CD4-positive, alpha-beta memory T cell (primary cell): ENCODE measurements at regions not wholly inside any gene's neighbourhood (a gene's known extent, or its start where the extent isn't known, plus 50 kb on each side); places are given as distances from the start of the nearest gene placed in this dataset.

ENCODE experiments used
- CTCF ChIA-PET: fragments of 350-600 bp; sonication (Branson Sonifier 250); formaldehyde crosslinking; loops from one replicate; lab custom pipeline; 2021; ENCODE audit warnings: inconsistent platforms; ENCODE audit not compliant: partially characterized antibody; lab: Charles Lee
- POLR2A ChIA-PET: fragments of 350-600 bp; sonication (Branson Sonifier 250); formaldehyde crosslinking; loops from one replicate; lab custom pipeline; 2021; ENCODE audit not compliant: partially characterized antibody; lab: Charles Lee
- DNase-seq, 5 donors: peaks; one replicate each; pipeline versions ENCODE4 v3.0.0 to v3.0.0-alpha.2; 2020 to 2022; ENCODE audit warnings: mixed read lengths in 1 of 5
- H3K27ac ChIP-seq: one replicate; pipeline ENCODE4 v1.7.0; 2013; ENCODE audit warnings: low read depth, low read length
- H3K27me3 ChIP-seq: 2 replicates; pipeline ENCODE4 v1.7.0; 2013; ENCODE audit warnings: mild to moderate bottlenecking, low read length, moderate library complexity; ENCODE audit not compliant: insufficient read depth
- H3K36me3 ChIP-seq: 2 replicates; pipeline ENCODE4 v1.7.0; 2013; ENCODE audit warnings: mild to moderate bottlenecking, low read length, moderate library complexity; ENCODE audit not compliant: insufficient read depth
- H3K4me1 ChIP-seq: 2 replicates; pipeline ENCODE4 v1.7.0; 2013; ENCODE audit warnings: mild to moderate bottlenecking, low read length, moderate library complexity; ENCODE audit not compliant: insufficient read depth
- H3K4me3 ChIP-seq, 2 donors: one replicate each; pipeline ENCODE4 v1.7.0; 2013; ENCODE audit warnings: low read length in 2 of 2, mild to moderate bottlenecking in 1 of 2
- H3K9me3 ChIP-seq, 2 donors: one replicate each; pipeline ENCODE4 v1.7.0; 2013; ENCODE audit warnings: low read length in 2 of 2, control low read depth in 1 of 2; ENCODE audit not compliant: control insufficient read depth in 1 of 2
- H3K27ac Mint-ChIP-seq, 7 donors: one replicate each; pipeline ENCODE4 v1.8.0; 2020 to 2021; ENCODE audit warnings: mixed read lengths in 7 of 7, mild to moderate bottlenecking in 6 of 7, inconsistent platforms in 3 of 7, moderate library complexity in 3 of 7
- H3K27me3 Mint-ChIP-seq, 2 donors: one replicate each; pipeline ENCODE4 v1.8.0; 2020 to 2021; ENCODE audit warnings: mixed read lengths in 2 of 2
- H3K36me3 Mint-ChIP-seq, 2 donors: one replicate each; pipeline ENCODE4 v1.8.0; 2020 to 2021; ENCODE audit warnings: mixed read lengths in 2 of 2, inconsistent platforms in 1 of 2, mild to moderate bottlenecking in 1 of 2
- H3K4me1 Mint-ChIP-seq, 4 donors: one replicate each; pipeline ENCODE4 v1.8.0; 2020 to 2021; ENCODE audit warnings: mixed read lengths in 4 of 4, mild to moderate bottlenecking in 1 of 4
- H3K4me3 Mint-ChIP-seq, 8 donors: one replicate each; pipeline ENCODE4 v1.8.0; 2020 to 2021; ENCODE audit warnings: mixed read lengths in 8 of 8, mild to moderate bottlenecking in 7 of 8, moderate library complexity in 6 of 8, inconsistent platforms in 3 of 8
- H3K9me3 Mint-ChIP-seq, 8 donors: one replicate each; pipeline ENCODE4 v1.8.0; 2020 to 2021; ENCODE audit warnings: mixed read lengths in 8 of 8, mild to moderate bottlenecking in 5 of 8, inconsistent platforms in 3 of 8, moderate library complexity in 1 of 8
- intact Hi-C: fragments of 100-400 bp; cut with micrococcal nuclease; formaldehyde crosslinking; loops from one replicate; pipeline ENCODE4 v1.15.1; 2023

GRCh38 chr15:98051734-98052133 lies 91.2 kb downstream of the ARRDC4 start:
- Histone ChIP-seq H3K4me1 (no peaks in the 10 kb centered on the region), H3K27ac (no peak overlapping the region), H3K4me3 (no peak overlapping the region), H3K27me3 (no peaks in the 10 kb centered on the region), H3K9me3 (no peaks in the 10 kb centered on the region), H3K36me3 (no peaks in the 10 kb centered on the region)
- no peak overlapping the region for H3K4me3 Mint-ChIP-seq
- no peaks in the 10 kb centered on the region for H3K36me3 Mint-ChIP-seq
- no peak for DNase-seq
- H3K4me1 Mint-ChIP-seq = no peaks in the 10 kb centered on the region
- no peaks in the 10 kb centered on the region for H3K27me3 Mint-ChIP-seq
- intact Hi-C loops = no loop called here
- no peak overlapping the region for H3K27ac Mint-ChIP-seq
- H3K9me3 Mint-ChIP-seq = peaks cover 5 to 18% (median 10%) of the 10 kb centered on the region in 8 donors
- ChIA-PET POLR2A (no interaction called here), CTCF (no interaction called here)

GRCh38 chr15:98057453-98057852 lies 97.0 kb downstream of the ARRDC4 start:
- peaks cover 0 to 1% of the 10 kb centered on the region in 2 donors for H3K36me3 Mint-ChIP-seq
- H3K9me3 Mint-ChIP-seq = peaks cover 10 to 46% (median 28%) of the 10 kb centered on the region in 8 donors
- no peaks in the 10 kb centered on the region for H3K27me3 ChIP-seq
- no peaks in the 10 kb centered on the region for H3K4me1 Mint-ChIP-seq
- H3K9me3 ChIP-seq = no peaks in the 10 kb centered on the region
- no peaks in the 10 kb centered on the region for H3K27me3 Mint-ChIP-seq
- no peak overlapping the region for H3K4me3 ChIP-seq
- ChIA-PET POLR2A (no interaction called here), CTCF (no interaction called here)
- H3K27ac ChIP-seq = no peak overlapping the region
- DNase-seq = no peak
- H3K4me3 Mint-ChIP-seq = no peak overlapping the region
- no peaks in the 10 kb centered on the region for H3K36me3 ChIP-seq
- intact Hi-C loops = no loop called here
- H3K4me1 ChIP-seq = no peaks in the 10 kb centered on the region
- no peak overlapping the region for H3K27ac Mint-ChIP-seq

- Histone ChIP-seq H3K27me3 (no peaks in the 10 kb centered on the region), H3K4me1 (no peaks in the 10 kb centered on the region), H3K27ac (no peak overlapping the region), H3K4me3 (no peak overlapping the region), H3K36me3 (no peaks in the 10 kb centered on the region), H3K9me3 (no peaks in the 10 kb centered on the region)
- Mint-ChIP-seq H3K9me3 (peaks cover 0 to 27% (median 16%) of the 10 kb centered on the region in 8 donors), H3K36me3 (peaks cover 0 to 1% of the 10 kb centered on the region in 2 donors), H3K27ac (no peak overlapping the region), H3K27me3 (no peaks in the 10 kb centered on the region), H3K4me3 (no peak overlapping the region), H3K4me1 (no peaks in the 10 kb centered on the region)
- no peak for DNase-seq
- intact Hi-C loops = no loop called here
- ChIA-PET CTCF (no interaction called here), POLR2A (no interaction called here)
Measured at GRCh38 chr15:98062869-98063268, 102.4 kb downstream of the ARRDC4 start.

- no peak overlapping the region for H3K27ac Mint-ChIP-seq
- POLR2A ChIA-PET = no interaction called here
- H3K4me1 ChIP-seq = no peaks in the 10 kb centered on the region
- no peak overlapping the region for H3K4me3 ChIP-seq
- no peaks in the 10 kb centered on the region for H3K27me3 Mint-ChIP-seq
- DNase-seq = no peak
- intact Hi-C loops = no loop called here
- CTCF ChIA-PET = no interaction called here
- no peaks in the 10 kb centered on the region for H3K36me3 ChIP-seq
- no peaks in the 10 kb centered on the region for H3K9me3 ChIP-seq
- H3K27me3 ChIP-seq = no peaks in the 10 kb centered on the region
- no peaks in the 10 kb centered on the region for H3K4me1 Mint-ChIP-seq
- H3K27ac ChIP-seq = no peak overlapping the region
- peaks cover 0 to 1% of the 10 kb centered on the region in 2 donors for H3K36me3 Mint-ChIP-seq
- no peak overlapping the region for H3K4me3 Mint-ChIP-seq
- H3K9me3 Mint-ChIP-seq = peaks cover 0 to 24% (median 13%) of the 10 kb centered on the region in 8 donors
Measured at GRCh38 chr15:98063315-98063714, 102.8 kb downstream of the ARRDC4 start.

- H3K4me1 ChIP-seq = no peaks in the 10 kb centered on the region
- H3K4me3 ChIP-seq = no peak overlapping the region
- Mint-ChIP-seq H3K27ac (no peak overlapping the region), H3K4me1 (no peaks in the 10 kb centered on the region), H3K27me3 (no peaks in the 10 kb centered on the region), H3K9me3 (peaks cover 0 to 24% (median 9%) of the 10 kb centered on the region in 8 donors), H3K4me3 (no peak overlapping the region), H3K36me3 (peaks cover 0 to 1% of the 10 kb centered on the region in 2 donors)
- no peak overlapping the region for H3K27ac ChIP-seq
- ChIA-PET POLR2A (no interaction called here), CTCF (no interaction called here)
- H3K36me3 ChIP-seq = no peaks in the 10 kb centered on the region
- H3K27me3 ChIP-seq = no peaks in the 10 kb centered on the region
- H3K9me3 ChIP-seq = no peaks in the 10 kb centered on the region
- intact Hi-C loops = no loop called here
- no peak for DNase-seq
Measured at GRCh38 chr15:98063871-98064270, 103.4 kb downstream of the ARRDC4 start.

- no peaks in the 10 kb centered on the region for H3K27me3 ChIP-seq
- no peak overlapping the region for H3K27ac ChIP-seq
- no peaks in the 10 kb centered on the region for H3K4me1 Mint-ChIP-seq
- ChIA-PET POLR2A (interaction anchor here (0.9 kb wide), 1 partner anchor 41 kb away, joined by 3 read pairs; no protein-coding TSS in a partner anchor), CTCF (no interaction called here)
- no peaks in the 10 kb centered on the region for H3K36me3 Mint-ChIP-seq
- H3K4me3 Mint-ChIP-seq = no peak overlapping the region
- H3K27ac Mint-ChIP-seq = no peak overlapping the region
- no peaks in the 10 kb centered on the region for H3K36me3 ChIP-seq
- no peak for DNase-seq
- H3K9me3 Mint-ChIP-seq = peaks cover 0 to 3% (median under 1%) of the 10 kb centered on the region in 8 donors
- intact Hi-C loops = no loop called here
- no peaks in the 10 kb centered on the region for H3K4me1 ChIP-seq
- no peaks in the 10 kb centered on the region for H3K27me3 Mint-ChIP-seq
- no peak overlapping the region for H3K4me3 ChIP-seq
- no peaks in the 10 kb centered on the region for H3K9me3 ChIP-seq
Measured at GRCh38 chr15:98067339-98067738, 106.8 kb downstream of the ARRDC4 start.

- Histone ChIP-seq H3K27me3 (no peaks in the 10 kb centered on the region), H3K36me3 (no peaks in the 10 kb centered on the region), H3K4me1 (no peaks in the 10 kb centered on the region), H3K9me3 (no peaks in the 10 kb centered on the region), H3K27ac (no peak overlapping the region), H3K4me3 (no peak overlapping the region)
- Mint-ChIP-seq H3K9me3 (peaks cover 0 to 4% (median 1%) of the 10 kb centered on the region in 8 donors), H3K27ac (no peak overlapping the region), H3K4me3 (no peak overlapping the region), H3K36me3 (no peaks in the 10 kb centered on the region), H3K27me3 (no peaks in the 10 kb centered on the region), H3K4me1 (no peaks in the 10 kb centered on the region)
- no peak for DNase-seq
- CTCF ChIA-PET = no interaction called here
- POLR2A ChIA-PET = no interaction called here
- intact Hi-C loops = no loop called here
Measured at GRCh38 chr15:98069256-98069655, 108.8 kb downstream of the ARRDC4 start.

- H3K36me3 ChIP-seq = no peaks in the 10 kb centered on the region
- H3K4me1 Mint-ChIP-seq = no peaks in the 10 kb centered on the region
- no peak overlapping the region for H3K27ac Mint-ChIP-seq
- ChIA-PET CTCF (no interaction called here), POLR2A (no interaction called here)
- peaks cover 0 to 4% (median 1%) of the 10 kb centered on the region in 8 donors for H3K9me3 Mint-ChIP-seq
- no peaks in the 10 kb centered on the region for H3K4me1 ChIP-seq
- no peak overlapping the region for H3K27ac ChIP-seq
- no peaks in the 10 kb centered on the region for H3K27me3 ChIP-seq
- intact Hi-C loops = no loop called here
- no peak overlapping the region for H3K4me3 ChIP-seq
- H3K4me3 Mint-ChIP-seq = no peak overlapping the region
- H3K9me3 ChIP-seq = no peaks in the 10 kb centered on the region
- no peaks in the 10 kb centered on the region for H3K36me3 Mint-ChIP-seq
- H3K27me3 Mint-ChIP-seq = no peaks in the 10 kb centered on the region
- DNase-seq = no peak
Measured at GRCh38 chr15:98070137-98070536, 109.6 kb downstream of the ARRDC4 start.
